Motor neuron (in vitro differentiated cells): ENCODE measurements at regions not wholly inside any gene's neighbourhood (a gene's known extent, or its start where the extent isn't known, plus 50 kb on each side); places are given as distances from the start of the nearest gene placed in this dataset.

Experiments
- ATAC-seq, 8 experiments: fragments of 200-7000 bp; cut with Tn5 transposase; replicated peaks in 6 of 8; 2 replicates each; pipeline ENCODE4 v1.8.0; 2021; ENCODE audit warnings: mild to moderate bottlenecking in 8 of 8, moderate library complexity in 8 of 8
- H3K27ac ChIP-seq, 2 donors: fragments of 250-450 bp; sonication (Bioruptor Pico); 2 replicates each; pipeline ENCODE4 v1.9.0; 2021; ENCODE audit warnings: antibody characterized with exemption in 2 of 2, mild to moderate bottlenecking in 2 of 2, moderate library complexity in 1 of 2
- H3K4me1 ChIP-seq, 2 donors: fragments of 250-450 bp; sonication (Bioruptor Pico); replicated peaks in 1 of 2; 2 replicates each; pipeline ENCODE4 v1.6.1; 2021; ENCODE audit warnings: antibody characterized with exemption in 2 of 2, mild to moderate bottlenecking in 2 of 2, moderate library complexity in 1 of 2
- H3K4me3 ChIP-seq, 5 donors: fragments of 250-450 bp; sonication (Bioruptor Pico); 2 replicates each; pipeline ENCODE4 v1.9.0; 2021; ENCODE audit warnings: antibody characterized with exemption in 5 of 5, mild to moderate bottlenecking in 5 of 5, moderate library complexity in 4 of 5
- WGBS, 10 experiments: fragments of 450-650 bp; shearing (Covaris generic); methylation state at CpG; one replicate each; pipeline ENCODE4 v1.0.0; 2022; 5-methylcytosine and 5-hydroxymethylcytosine counted together
- in situ Hi-C, 9 experiments: fragments of 400-800 bp; cut with MboI; loops; one replicate each; pipeline ENCODE4 v1.15.0; 2021; ENCODE audit warnings: low sequenced_read_pairs in 9 of 9, low pct_unique_long_range_greater_than_20kb in 2 of 9; ENCODE audit not compliant: unreplicated experiment in 9 of 9

- in situ Hi-C loops: no loop called here
- WGBS, 10 experiments: 11 to 100% (median 88%) methylated on average over 1 of the region's 1 CpG; no CpG with 5 or more reads in 1 of the 10 experiments
- H3K27ac ChIP-seq: no peak overlapping the region
- no peak overlapping the region for H3K4me3 ChIP-seq
- H3K4me1 ChIP-seq: no peaks in the 10 kb centered on the region
- ATAC-seq: no peak
Observed at GRCh38 chr6:153645326-153645725, 393.7 kb upstream of the OPRM1 start.

DNA sequence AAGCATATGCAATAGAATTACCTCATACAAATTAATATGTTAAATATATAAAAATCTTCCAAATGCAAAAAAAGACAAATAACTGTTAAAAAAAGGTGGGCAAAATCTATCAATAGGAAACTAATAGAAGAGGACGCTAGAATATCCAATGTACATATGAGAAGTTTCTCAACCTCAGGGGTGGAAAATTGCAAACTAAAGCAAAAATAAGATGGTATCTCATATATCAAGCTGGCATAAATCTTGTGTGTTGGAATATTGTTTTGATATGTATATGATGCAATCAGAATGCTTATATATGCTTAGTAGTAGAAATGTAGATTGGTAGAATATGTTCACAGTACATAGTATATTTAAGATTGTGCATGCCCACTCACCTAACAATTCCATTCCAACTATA, 395.0 kb upstream of the OPRM1 start:
- no peak for ATAC-seq
- WGBS, 10 experiments: 0 to 100% (median 88%) methylated on average over 1 of the region's 1 CpG
- in situ Hi-C loops: no loop called here

GRCh38 chr6:153634416-153634815, 404.6 kb upstream of the OPRM1 start:
- Histone ChIP-seq H3K4me3 (no peak overlapping the region), H3K4me1 (no peaks in the 10 kb centered on the region), H3K27ac (no peak overlapping the region)
- in situ Hi-C loops: no loop called here
- no peak for ATAC-seq

More for the DNA sequence above, 395.0 kb upstream of the OPRM1 start:
- Histone ChIP-seq H3K27ac (no peak overlapping the region), H3K4me1 (no peaks in the 10 kb centered on the region), H3K4me3 (no peak overlapping the region)

DNA sequence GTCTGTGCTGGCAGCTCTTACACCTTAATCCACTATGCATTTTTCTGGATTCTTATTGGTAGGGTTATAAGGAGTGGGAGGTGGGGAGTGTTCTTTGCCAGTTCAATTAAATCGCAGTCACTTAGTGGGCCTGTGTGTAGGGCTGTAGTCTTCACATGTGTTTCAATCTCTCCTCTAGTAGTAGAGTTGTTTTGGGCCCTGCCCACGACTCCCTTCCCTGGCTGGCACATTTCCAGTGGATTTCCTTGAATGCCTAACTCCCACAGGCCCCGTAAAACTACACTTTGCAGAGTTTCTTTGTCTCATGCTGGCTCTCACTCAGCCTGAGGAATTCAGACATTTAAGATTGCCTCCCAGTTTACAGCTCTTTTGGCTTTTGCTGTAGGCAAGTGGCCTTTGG, 414.0 kb upstream of the OPRM1 start:
- peaks cover 0 to 17% of the 10 kb centered on the region in 2 donors for H3K4me1 ChIP-seq
- in situ Hi-C loops: no loop called here
- peak in 2 of 8 experiments; percentile 20 to 69 for ATAC-seq
- 0 to 67% (median 60%) methylated on average over 1 to 3 of the region's 3 CpGs; no CpG with 5 or more reads in 1 of the 10 experiments for WGBS, 10 experiments
- no peak overlapping the region for H3K27ac ChIP-seq
- H3K4me3 ChIP-seq: no peak overlapping the region

GRCh38 chr6:153624528-153624927, 414.5 kb upstream of the OPRM1 start:
- no peak for ATAC-seq
- WGBS, 10 experiments: 55 to 100% (median 94%) methylated on average over 1 of the region's 1 CpG
- peaks cover 0 to 19% of the 10 kb centered on the region in 2 donors for H3K4me1 ChIP-seq
- no peak overlapping the region for H3K4me3 ChIP-seq
- in situ Hi-C loops: no loop called here
- H3K27ac ChIP-seq: no peak overlapping the region

DNA sequence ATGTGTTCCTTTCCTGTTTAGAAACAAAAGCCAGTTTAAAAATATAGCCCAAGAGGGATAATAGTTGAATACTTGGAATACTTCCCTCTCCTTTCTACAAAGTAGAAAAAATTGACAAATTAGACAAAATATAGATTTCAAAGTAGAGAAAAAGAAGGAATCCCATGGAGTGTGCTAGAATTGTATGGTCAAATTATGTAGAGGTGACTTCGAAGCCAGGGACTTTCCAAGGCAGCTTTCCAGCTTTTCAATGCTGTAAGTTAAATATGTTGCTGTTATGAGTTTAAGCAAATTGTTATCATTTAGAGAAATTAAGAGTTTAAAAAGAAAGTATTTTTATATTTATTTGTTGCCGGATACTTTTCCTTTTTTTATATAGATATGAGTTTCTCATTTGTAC, 415.5 kb upstream of the OPRM1 start:
- Histone ChIP-seq H3K27ac (no peak overlapping the region), H3K4me3 (no peak overlapping the region), H3K4me1 (peaks cover 0 to 27% of the 10 kb centered on the region in 2 donors)
- 25 to 100% (median 100%) methylated on average over 1 to 2 of the region's 2 CpGs for WGBS, 10 experiments
- no peak for ATAC-seq
- in situ Hi-C loops: no loop called here

DNA sequence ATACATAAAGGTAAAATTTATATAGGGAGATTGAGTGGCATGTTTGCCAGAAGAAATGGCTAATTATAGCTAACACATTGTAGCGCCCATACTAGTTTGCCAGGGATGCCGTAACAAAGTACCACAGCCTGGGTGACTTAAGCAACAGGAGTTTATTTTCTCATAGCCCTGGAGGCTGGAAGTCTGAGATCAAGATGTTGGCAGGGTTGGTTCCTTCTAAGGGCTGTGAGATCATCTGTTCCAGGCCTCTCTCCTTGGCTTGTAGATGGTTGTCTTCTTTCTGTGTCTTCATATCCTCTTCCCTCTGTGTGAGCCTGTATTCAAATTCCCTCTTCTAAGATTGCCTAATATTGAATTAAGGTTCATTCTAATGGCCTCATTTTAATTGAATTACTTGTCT, 417.5 kb upstream of the OPRM1 start:
- Histone ChIP-seq H3K27ac (no peak overlapping the region), H3K4me1 (peaks cover 0 to 29% of the 10 kb centered on the region in 2 donors), H3K4me3 (no peak overlapping the region)
- 44 to 100% (median 100%) methylated on average over 1 to 2 of the region's 2 CpGs; no CpG with 5 or more reads in 5 of the 10 experiments for WGBS, 10 experiments
- in situ Hi-C loops: no loop called here
- peak in 1 of 8 experiments; percentile 3 for ATAC-seq

GRCh38 chr6:153621070-153621469, 418.0 kb upstream of the OPRM1 start:
- H3K27ac ChIP-seq: no peak overlapping the region
- ATAC-seq: peak in 4 of 8 experiments; percentile 38 to 71 (median 59)
- peaks cover 0 to 29% of the 10 kb centered on the region in 2 donors for H3K4me1 ChIP-seq
- no peak overlapping the region for H3K4me3 ChIP-seq
- in situ Hi-C loops: no loop called here
- 4 to 56% (median 45%) methylated on average over 1 to 5 of the region's 5 CpGs; no CpG with 5 or more reads in 2 of the 10 experiments for WGBS, 10 experiments

- peaks cover 0 to 29% of the 10 kb centered on the region in 2 donors for H3K4me1 ChIP-seq
- peak in 4 of 8 experiments; percentile 26 to 72 (median 63) for ATAC-seq
- no peak overlapping the region for H3K27ac ChIP-seq
- WGBS, 10 experiments: 4 to 85% (median 64%) methylated on average over 2 to 8 of the region's 8 CpGs
- in situ Hi-C loops: no loop called here
- no peak overlapping the region for H3K4me3 ChIP-seq
Observed at GRCh38 chr6:153618371-153619322, 420.4 kb upstream of the OPRM1 start.

GRCh38 chr6:153616506-153616905, 422.5 kb upstream of the OPRM1 start:
- in situ Hi-C loops: no loop called here
- 6 to 80% (median 39%) methylated on average over 1 to 6 of the region's 6 CpGs; no CpG with 5 or more reads in 1 of the 10 experiments for WGBS, 10 experiments
- peaks cover 0 to 26% of the 10 kb centered on the region in 2 donors for H3K4me1 ChIP-seq
- H3K27ac ChIP-seq: no peak overlapping the region
- ATAC-seq: no peak
- no peak overlapping the region for H3K4me3 ChIP-seq

GRCh38 chr6:153613719-153614455, 425.2 kb upstream of the OPRM1 start:
- ATAC-seq: no peak

DNA sequence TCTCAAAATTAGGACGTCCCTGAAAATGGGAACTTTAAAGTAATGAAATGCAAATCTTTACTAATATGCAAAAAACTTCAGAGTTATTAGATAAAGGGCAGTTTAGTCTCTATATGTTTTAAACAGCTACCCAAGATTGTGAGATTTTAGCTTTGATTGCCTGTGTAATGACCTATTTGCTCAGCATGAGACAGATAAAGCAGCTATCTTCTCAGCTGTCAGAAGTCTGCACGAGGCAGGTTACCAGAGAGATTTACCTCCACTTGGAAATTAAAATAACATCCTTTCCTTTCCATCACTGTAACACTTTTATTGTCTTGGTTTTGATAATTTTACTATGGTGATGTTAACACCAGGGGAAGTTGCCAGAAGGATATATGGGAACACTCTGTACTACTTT, 436.6 kb upstream of the OPRM1 start:
- Histone ChIP-seq H3K4me1 (peaks cover 0 to 4% of the 10 kb centered on the region in 2 donors), H3K4me3 (no peak overlapping the region), H3K27ac (no peak overlapping the region)
- in situ Hi-C loops: no loop called here
- whole genome bisulfite sequencing, 10 experiments: 0 to 100% (median 56%) methylated on average over 1 to 2 of the region's 2 CpGs; no CpG with 5 or more reads in 1 of the 10 experiments
- no peak for ATAC-seq

More at GRCh38 chr6:153613719-153614455, 425.2 kb upstream of the OPRM1 start:
- in situ Hi-C loops: no loop called here
- H3K27ac ChIP-seq: no peak overlapping the region
- H3K4me3 ChIP-seq: no peak overlapping the region
- H3K4me1 ChIP-seq: peaks cover 0 to 4% of the 10 kb centered on the region in 2 donors

- in situ Hi-C loops: no loop called here
- WGBS, 10 experiments: 0 to 100% (median 49%) methylated on average over 1 of the region's 1 CpG; no CpG with 5 or more reads in 2 of the 10 experiments
- no peak overlapping the region for H3K4me3 ChIP-seq
- ATAC-seq: no peak
- peaks cover 0 to 2% of the 10 kb centered on the region in 2 donors for H3K4me1 ChIP-seq
- no peak overlapping the region for H3K27ac ChIP-seq
Observed at GRCh38 chr6:153599901-153600300, 439.1 kb upstream of the OPRM1 start.
